HG02973 (cell line): ENCODE measurements at regions not wholly inside any gene's neighbourhood (a gene's known extent, or its start where the extent isn't known, plus 50 kb on each side); places are given as distances from the start of the nearest gene placed in this dataset.

Experiments used
- ATAC-seq: cut with Tn5 transposase; IDR thresholded peaks from one replicate; pipeline ENCODE4 v1.9.1; 2021; ENCODE audit warnings: moderate library complexity; ENCODE audit not compliant: unreplicated experiment

DNA sequence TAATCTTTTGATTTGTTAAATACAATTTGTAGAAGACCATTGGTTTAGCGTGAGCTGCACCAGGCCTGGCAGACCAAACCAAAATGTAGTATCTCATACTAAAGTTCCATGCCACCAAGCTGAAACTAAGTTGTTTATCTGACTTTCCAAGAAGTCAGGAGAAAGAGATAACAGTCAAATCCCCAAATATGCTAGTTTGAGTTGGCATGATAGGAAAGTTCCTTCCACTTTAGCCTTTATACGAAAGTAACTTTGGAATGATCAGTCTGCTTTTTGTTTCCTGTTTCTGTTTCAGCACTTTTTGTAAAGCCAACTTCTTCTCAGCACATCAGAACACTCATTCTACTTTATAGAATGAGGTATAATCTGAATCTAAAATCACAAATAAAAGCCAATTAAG is 449.2 kb downstream of the GRXCR1 start:
- ATAC-seq, result no peak

DNA sequence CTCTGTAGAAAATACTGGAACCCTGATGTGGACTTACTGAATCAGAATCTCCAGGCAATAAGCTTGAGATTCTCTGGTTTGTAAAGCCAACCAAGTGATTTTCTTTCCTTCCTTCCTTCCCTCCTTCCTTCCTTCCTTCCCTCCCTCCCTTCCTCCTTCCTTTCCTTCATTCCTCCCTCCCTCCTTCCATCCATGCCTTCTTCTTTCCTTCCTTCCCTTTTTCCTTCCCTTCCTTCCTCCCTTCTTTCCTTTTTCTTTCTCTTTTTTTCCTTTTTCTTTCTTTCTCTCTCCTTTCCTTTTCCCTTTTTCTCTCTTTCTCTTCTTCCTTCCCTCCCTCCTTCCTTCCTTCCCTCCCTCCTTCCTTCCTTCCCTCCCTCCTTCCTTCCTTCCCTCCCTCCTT is 450.8 kb downstream of the GRXCR1 start:
- no peak for ATAC-seq

DNA sequence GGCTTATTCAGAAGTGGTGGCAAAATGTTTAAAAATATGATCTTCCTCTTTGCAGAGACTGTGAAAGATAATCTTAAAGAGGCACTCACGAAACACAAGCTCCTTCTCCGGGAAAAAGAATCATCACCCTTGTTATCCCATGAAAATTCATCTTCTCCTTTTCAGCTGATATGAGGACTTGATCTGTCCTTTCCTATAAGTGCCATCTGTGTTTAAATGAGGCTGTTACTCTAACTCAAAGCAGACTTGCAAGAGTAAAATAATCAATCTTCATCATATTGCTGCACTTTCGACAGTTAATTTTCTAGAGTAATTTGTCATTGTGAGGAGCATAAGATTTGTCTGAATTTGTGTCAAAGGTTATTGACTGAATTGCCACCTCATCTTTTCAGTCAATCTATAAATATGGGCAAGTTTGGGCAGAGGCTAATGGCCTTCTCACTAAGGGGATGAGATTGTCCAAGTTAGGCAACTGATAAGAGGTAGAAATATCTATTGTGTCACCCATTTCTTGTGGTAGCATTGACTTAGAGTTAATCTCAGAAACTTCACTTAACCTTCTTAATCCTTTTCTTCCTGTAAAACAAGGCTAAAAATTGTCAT is 452.9 kb downstream of the GRXCR1 start:
- ATAC-seq, result no peak

DNA sequence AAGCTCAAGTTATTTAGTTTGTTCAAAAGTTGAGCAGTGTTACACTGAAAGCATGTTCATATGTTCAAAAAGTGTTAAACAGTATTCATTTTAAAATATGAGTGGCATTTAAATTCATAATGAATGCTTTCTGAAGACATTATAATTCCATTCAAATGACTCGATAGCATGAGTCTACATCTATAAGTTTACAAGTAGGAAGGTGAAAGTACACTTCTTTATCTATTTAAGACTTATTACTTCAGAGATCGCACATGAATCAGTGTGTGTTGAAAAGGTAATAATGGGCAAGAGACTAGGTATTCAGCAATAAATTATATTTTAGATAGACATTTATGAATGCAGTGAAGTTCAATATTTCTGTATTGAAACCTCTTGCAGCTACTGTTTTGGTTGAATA is 456.1 kb downstream of the GRXCR1 start:
- no peak for ATAC-seq

DNA sequence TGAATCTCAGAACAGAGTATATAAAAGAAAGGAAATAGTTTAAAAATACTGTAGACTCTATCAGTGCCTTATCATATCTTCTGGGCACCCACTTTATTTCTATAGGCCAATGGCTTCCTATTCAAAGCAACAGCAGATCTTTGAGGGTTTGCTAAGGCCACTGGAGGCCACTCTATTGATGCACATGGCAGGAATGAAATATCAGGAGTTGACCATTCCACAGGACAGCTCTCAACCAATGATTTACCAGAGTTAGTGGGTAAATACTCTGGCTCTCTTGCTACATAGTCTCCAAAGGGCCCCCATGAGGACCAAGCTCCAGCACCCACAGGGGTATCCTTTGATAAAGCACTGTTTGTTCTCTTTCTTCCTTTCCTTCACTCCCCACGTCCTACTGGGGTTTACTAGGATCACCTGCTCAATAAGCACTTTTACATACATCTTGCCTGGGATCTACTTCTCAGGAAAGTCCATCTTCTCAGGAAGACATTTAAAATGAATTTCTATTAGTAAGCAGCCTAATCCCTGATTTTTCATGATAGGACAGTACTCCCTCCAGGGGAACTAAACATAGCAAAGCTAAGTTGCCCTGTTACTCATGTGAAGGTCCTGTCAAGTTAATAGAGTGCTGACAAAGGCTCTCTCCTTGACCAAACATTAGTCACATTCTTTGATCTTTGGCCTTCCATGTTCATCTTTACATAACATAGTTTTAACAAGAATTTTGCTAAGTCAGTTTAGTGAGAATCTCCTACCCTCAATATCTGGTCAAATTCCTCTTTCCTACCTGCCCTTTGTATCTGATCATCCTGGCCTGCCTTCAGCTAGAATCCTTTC is 459.7 kb downstream of the GRXCR1 start:
- ATAC-seq, result no peak

DNA sequence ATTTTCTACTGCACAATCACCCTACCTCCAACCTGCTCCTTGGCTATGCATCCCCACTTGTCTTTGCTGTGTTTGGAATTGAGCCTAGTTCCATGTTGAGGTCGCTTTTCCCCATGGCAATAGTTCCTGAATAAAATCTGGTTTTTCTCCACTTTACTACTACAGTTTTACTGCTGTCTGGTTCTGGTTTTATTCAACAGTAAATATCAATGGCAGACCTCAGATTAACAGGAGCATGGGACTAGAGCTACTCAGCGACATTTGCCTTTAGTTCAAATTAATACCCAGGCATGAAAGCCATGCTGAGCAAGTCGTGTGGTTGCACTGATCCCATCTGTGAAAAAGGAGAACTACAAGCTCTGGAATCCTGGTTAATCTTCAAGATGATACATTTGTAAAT is 460.3 kb downstream of the GRXCR1 start:
- ATAC-seq, result no peak

DNA sequence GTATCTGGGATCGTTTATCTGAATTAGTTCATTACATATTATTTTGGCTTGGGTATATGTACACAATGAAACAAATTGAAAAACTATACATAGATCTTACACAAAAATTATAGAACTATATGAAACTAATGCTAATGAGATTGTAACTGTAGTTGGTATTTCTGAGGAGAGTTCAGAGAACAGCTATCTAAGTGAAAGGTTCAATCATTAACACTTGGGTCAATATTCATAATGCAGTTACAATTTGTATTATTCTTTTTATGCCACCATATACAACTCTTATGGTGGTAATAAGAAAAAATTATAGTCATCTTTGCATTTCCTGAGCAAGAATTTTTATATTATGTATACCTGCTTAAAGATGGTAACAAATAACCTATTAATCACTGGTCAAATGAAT is 461.0 kb downstream of the GRXCR1 start:
- ATAC-seq, result no peak

DNA sequence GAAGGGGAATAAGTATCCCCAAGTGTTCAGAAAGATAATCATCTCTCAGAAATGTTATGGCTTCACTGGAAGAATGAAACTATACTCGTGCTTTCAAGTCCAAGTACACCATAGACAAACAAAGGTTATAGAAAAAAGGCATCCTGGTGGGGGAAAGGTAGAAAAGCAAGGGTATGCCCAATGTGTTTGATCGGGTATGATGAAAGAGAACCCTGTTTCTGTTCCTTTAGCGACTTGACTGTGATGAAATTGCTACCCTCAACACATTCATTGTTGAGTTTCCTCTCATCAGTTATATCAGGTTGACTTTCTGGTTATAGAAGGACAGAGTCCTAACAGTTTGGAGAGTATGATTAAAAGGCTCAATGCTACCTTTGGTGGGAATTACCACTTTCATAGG is 464.3 kb downstream of the GRXCR1 start:
- ATAC-seq, result no peak

DNA sequence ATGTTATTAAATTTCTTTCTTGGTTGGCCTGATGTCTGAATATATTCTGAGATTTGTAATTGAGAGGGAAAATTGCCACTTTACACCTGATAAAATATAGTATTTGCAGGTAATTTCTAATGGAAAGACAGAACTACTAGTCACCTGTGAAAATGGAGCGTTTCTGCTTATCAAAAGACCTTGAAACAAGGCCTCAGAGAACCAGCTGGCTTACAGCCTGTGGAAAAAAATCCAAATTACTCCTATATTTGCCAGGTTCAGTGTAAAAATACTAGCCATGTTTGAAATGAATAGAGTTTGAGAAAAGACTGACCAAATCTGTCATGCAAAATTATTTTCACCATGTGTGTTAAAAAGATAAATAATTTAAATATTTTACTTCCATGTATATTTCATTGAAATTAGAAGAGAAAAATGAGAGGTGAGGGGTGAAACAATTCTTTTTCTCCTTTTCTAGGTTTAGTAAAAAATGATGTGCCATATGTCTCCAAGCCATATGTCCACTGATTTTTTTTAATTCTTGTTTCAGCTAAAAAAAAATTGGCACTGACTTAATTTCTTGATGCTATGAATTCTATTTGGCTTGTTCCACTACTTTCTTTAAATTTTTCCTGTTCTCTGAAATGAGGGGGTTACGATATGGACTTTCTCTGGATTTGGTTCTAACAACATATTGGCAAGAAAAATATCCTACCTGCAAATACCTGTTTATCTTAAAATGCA is 464.9 kb downstream of the GRXCR1 start:
- no peak for ATAC-seq

DNA sequence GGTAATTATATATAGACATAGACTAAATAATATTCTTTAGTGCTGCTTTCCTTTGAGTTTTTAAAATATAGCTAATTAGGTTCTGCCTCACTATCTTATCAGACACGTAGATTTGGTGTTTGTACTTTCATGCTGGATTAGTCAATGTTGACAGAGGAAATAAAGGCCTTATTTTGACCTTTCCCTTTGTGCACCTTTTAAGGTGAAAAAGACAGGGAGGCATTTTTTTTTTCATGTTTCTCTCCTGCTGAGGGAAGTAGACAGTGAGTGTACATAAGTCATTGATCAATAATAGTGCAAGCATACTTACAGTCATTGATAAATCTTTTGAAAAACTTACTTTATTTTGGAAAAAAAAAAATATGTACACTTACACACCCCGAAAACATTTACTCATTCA is 467.8 kb downstream of the GRXCR1 start:
- ATAC-seq, result no peak

DNA sequence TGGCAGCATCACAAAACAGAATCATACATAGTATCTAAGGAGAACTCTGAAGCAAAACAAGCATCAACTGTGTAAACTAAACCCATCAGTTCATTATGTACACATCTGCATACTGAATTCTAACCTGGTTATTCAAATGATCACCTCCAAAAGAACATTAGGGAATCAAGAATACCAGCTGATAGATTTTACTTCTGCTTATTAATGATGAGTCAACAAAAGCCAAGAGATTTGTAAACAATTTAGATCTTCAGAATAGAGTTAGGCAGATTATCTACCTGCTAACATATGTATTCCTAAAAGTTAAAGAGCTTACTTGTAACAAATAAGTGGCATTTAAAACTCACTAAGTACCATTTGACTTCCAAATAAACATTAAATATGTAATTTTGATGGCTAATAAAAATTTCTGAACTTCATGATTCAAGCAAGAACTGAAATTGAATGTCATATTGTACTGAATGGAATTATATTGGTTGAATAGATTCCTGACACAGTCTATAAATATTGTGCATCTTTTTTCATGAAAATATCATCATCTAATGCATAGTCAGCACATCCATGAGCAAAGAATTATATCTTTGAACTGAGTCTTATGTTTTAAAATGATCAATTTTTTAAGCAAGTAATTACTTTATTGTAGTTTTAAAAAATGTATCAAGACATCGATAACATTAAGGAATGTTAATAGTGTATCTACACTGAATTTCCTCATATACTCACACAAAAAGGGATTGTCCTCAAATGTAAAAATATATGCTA is 470.5 kb downstream of the GRXCR1 start:
- no peak for ATAC-seq

DNA sequence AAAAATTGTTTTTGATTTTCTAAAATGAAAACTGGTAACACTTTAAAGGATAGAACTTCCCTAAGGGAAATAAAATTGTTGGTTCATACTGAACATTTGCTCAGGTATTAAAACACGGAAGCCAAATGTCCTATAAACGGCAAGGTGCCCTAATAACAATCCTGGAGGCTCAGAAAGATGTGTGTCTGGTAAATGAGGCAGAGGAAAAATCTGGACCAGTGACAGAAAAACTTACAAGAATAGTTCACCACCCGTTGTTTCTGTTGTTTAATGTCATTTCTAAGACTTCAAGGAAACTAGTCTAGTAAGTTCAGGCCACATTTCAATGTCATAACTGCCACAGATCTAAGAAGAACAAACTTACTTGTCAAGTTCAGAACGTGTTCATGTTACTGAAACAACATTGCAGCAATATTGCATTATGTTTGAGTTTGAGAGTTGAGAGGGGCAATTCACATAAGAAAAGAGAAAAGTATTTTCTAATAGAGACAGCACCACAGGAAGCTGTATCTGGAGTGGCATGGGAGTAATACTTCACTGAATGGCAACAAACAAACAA is 476.6 kb downstream of the GRXCR1 start:
- no peak for ATAC-seq

DNA sequence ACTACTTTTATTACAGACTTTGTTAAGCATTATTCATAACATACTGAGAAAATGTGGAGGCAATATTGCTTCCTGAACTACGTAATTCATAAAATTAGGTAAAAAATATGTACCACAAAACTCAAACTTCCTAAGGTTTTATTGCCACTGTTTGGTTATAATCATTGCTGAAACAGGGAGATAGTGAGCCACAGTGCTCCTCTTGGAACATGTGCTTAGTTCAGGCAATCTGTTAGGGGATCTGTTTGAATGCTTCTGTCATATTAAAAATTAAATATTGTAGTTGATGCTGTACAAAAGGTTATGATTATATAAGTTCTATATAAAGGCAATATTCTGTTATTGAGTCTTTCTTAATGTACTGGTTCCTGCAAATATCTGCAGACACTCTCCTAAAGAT is 480.7 kb downstream of the GRXCR1 start:
- ATAC-seq, result no peak

DNA sequence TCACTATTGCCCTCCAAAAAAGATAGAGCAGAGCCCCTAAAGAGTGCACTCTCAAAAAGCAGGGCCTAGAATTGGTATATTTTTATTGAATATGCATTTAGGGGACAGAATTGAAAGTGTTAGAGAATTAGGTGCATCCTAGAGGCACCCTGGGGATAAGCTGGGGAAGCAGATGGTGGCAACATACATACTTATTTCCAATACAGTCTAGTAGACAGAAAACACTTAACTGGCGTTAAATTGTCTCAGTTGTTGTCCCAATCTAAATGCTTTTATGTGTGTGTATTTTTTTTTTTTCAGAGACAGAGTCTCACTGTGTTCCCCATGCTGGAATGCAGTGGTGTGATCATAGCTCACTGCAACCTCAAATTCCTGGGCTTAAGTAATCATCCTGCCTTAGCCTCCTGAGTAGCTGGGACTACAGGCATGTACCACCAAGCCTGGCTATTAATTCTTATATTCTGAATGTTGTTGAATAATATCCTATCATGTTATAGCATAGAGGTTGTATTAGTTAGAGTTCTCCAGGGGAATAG is 481.8 kb downstream of the GRXCR1 start:
- ATAC-seq, result no peak

DNA sequence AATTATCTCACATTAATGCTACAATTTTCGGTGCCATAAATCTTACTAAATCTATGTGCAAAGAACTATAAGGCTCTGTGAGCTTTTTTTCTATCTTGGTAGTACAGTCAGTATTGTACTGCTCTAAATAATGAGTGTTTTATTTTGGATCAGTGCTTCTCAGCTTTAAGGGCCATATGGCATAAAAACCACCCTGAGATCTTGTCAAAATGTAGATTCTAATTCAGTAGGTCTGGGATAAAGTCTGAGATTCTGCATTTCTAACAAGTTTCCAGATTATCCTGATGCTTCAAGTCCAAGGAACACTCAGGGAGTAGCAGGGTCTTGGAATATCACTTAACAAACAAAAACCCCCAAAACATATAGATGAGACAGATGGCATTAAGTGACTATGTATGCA is 486.5 kb downstream of the GRXCR1 start:
- no peak for ATAC-seq

DNA sequence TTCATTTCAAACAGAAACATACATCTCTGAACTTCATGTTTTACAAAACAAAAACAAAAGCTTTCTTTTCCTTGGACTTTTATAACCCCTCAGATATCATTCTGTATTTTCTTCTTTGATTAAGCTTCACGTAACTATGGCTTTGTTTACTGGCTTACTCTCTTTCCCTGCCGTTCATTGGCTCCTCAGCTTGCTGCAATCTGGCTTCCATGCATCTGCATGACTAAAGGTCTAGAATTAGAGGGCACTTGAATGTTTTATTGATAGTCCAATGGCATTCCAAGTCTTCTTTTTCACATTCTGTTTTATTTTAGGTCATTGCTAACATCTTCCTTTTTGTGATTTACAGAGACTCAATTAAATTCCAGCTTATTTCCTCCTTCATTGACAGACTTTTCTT is 487.6 kb downstream of the GRXCR1 start:
- no peak for ATAC-seq

DNA sequence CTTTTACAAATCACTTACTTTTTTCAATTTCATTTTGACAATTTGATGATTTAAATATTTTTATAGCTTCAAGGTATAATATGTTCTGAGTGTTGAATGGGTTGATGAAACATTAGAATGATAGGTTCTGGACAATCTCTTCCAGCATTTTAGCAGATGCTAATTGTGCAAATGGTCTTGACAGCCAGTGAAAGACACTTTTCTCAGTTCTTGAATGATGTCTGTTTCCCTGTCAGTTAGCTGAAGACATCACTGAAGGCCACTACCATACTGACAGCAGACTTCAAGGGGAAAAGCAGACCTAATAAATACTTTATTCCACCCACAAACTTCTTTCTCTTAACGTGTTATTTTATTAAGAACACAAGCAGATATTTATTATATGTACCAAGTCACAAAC is 498.6 kb downstream of the GRXCR1 start:
- no peak for ATAC-seq

DNA sequence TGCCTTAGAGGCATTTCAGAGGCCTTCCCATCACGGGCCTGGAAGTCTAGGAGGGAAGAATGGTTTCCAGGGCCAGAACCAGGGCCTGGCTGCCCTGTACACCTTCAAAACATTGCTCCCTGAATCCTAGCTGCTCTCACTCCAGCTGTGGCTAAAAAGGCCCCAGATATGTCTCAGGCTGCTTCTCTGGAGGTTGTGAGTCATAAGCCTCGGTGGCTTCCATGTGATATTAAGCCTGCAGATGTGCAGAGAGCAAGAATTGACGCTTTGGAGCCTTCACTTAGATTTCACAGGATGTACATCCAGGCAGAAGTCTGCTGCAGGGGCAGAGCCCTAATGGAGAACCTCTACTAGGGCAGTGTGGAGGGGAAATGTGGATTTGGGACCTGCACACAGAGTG is 502.5 kb downstream of the GRXCR1 start:
- no peak for ATAC-seq

DNA sequence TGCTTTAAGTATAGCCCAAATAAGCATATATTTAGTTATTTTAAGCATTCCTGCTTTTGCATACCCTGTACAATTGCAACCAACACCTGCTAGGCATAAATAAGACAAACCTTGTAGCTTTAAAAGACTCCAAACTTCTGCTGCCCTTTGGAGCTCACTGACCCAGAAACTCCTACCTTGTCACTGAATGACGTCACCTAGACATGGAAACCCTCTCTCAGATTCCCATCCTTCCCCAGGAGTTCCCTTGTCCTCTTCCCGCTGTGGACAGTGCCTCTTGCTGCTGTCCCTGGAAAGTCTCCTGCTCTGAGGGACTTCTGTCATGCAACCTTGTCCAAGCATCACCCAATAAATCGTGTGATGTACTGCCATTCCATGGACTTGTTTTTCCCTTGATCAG is 507.2 kb downstream of the GRXCR1 start:
- no peak for ATAC-seq

DNA sequence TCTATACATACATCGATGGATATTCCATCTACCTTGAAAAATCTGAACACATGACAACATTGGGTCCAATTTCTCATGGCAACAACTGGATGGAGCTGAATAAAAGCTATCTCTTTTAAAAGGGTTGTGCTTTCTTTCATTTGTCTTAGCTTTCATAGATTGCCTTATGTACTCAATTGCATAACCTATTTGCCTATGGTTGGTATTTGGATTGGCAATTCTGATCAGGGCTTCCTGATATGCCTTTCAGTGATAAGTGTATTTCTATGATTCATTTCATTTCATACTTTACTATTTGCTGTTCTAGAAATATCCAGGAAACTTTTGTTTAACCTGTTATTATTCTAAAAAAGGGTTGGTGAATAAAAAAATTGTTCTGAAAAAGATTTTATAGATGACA is 509.9 kb downstream of the GRXCR1 start:
- ATAC-seq, result no peak

DNA sequence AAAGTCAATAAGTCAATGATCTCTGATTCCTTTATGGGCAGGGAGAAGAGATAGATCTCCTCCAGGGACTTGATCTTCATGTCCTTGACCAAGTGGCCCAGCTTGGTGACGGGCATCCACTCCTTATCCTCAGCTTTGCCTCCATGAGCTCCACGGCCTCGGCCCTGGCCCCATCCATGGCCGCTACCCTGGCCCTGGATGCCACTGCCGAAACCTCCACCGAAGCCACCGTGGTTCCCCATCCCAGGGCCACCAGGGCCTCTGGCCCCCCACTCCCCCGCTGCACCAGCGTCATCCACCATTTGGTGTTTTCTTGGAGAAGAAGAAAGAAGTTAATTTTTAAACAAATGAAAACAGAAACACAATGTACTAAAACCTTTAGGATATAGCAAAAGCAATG is 518.1 kb downstream of the GRXCR1 start:
- ATAC-seq, result no peak
